ENCODE measurements at regions not wholly inside any gene's neighbourhood (a gene's known extent, or its start where the extent isn't known, plus 50 kb on each side); places are given as distances from the start of the nearest gene placed in this dataset.

GRCh38 chr10:47094126-47094525, 182.9 kb downstream of the PTPN20 start:
- intact Hi-C loops (cut with DNase I; ENCODE audit: low total_unique reads), result no loop called here
- TF ChIP-seq CTCF (IDR thresholded peaks at IDR 0.05) (no peak), POLR2A (IDR thresholded peaks at IDR 0.05) (no peak)
- no peak overlapping the region for H3K4me3 ChIP-seq (ENCODE audit: low read depth, poor library complexity, severe bottlenecking)
- 85% methylated on average over 9 of the region's 9 CpGs for WGBS, 2 donors
- peak in 1 of 2 donors; percentile 56 for DNase-seq (ENCODE audit: low spot score in 2 of 2)

- TF ChIP-seq POLR2A (IDR thresholded peaks at IDR 0.05) (no peak), CTCF (IDR thresholded peaks at IDR 0.05) (no peak)
- intact Hi-C loops (cut with DNase I; ENCODE audit: low total_unique reads), result no loop called here
- 94% methylated on average over 10 of the region's 10 CpGs for WGBS, 2 donors
- peak in 1 of 2 donors; percentile 76 for DNase-seq (ENCODE audit: low spot score in 2 of 2)
- H3K4me3 ChIP-seq (ENCODE audit: low read depth, poor library complexity, severe bottlenecking), result no peak overlapping the region
Observed at GRCh38 chr10:47094636-47095035, 183.4 kb downstream of the PTPN20 start.

GRCh38 chr10:47095211-47095610, 184.0 kb downstream of the PTPN20 start:
- 85 to 86% methylated on average over 12 of the region's 12 CpGs for WGBS, 2 donors
- intact Hi-C loops (cut with DNase I; ENCODE audit: low total_unique reads), result no loop called here
- TF ChIP-seq POLR2A (IDR thresholded peaks at IDR 0.05) (no peak), CTCF (IDR thresholded peaks at IDR 0.05) (no peak)
- DNase-seq (ENCODE audit: low spot score in 2 of 2), result peak in 1 of 2 donors; percentile 76
- H3K4me3 ChIP-seq (ENCODE audit: low read depth, poor library complexity, severe bottlenecking), result no peak overlapping the region

GRCh38 chr10:47095848-47096612, 184.8 kb downstream of the PTPN20 start:
- TF ChIP-seq POLR2A (IDR thresholded peaks at IDR 0.05), result no peak
- WGBS, 2 donors, result 87 to 91% methylated on average over 17 of the region's 17 CpGs
- intact Hi-C loops (cut with DNase I; ENCODE audit: low total_unique reads), result no loop called here
- no peak overlapping the region for H3K4me3 ChIP-seq (ENCODE audit: low read depth, poor library complexity, severe bottlenecking)
- peak in 1 of 2 donors; percentile 36 for DNase-seq (ENCODE audit: low spot score in 2 of 2)

GRCh38 chr10:47098238-47098637, 187.0 kb downstream of the PTPN20 start:
- no peak for DNase-seq (ENCODE audit: low spot score in 2 of 2)
- H3K4me3 ChIP-seq (ENCODE audit: low read depth, poor library complexity, severe bottlenecking), result no peak overlapping the region
- TF ChIP-seq CTCF (IDR thresholded peaks at IDR 0.05) (no peak), POLR2A (IDR thresholded peaks at IDR 0.05) (no peak)
- intact Hi-C loops (cut with DNase I; ENCODE audit: low total_unique reads), result no loop called here
- 93 to 96% methylated on average over 3 of the region's 3 CpGs for WGBS, 2 donors

- 89 to 99% methylated on average over 9 to 11 of the region's 11 CpGs for WGBS, 2 donors
- H3K4me3 ChIP-seq (ENCODE audit: low read depth, poor library complexity, severe bottlenecking), result no peak overlapping the region
- intact Hi-C loops (cut with DNase I; ENCODE audit: low total_unique reads), result no loop called here
- peak in 1 of 2 donors; percentile 60 for DNase-seq (ENCODE audit: low spot score in 2 of 2)
- TF ChIP-seq POLR2A (IDR thresholded peaks at IDR 0.05) (no peak), CTCF (IDR thresholded peaks at IDR 0.05) (no peak)
Observed at GRCh38 chr10:47098964-47099363, 187.7 kb downstream of the PTPN20 start.

Measured in lower leg skin (tissue), 4 donors.